Transverse colon (tissue), 4 donors: ENCODE measurements at regions not wholly inside any gene's neighbourhood (a gene's known extent, or its start where the extent isn't known, plus 50 kb on each side); places are given as distances from the start of the nearest gene placed in this dataset.

Source experiments
- DNase-seq: peaks from one replicate; pipeline ENCODE4 v3.0.0-alpha.2; 2019
- H3K27ac ChIP-seq, 4 donors: fragments of 200-600 bp; sonication (generic); 2 replicates each; pipeline ENCODE4 v1.5.1; 2016 to 2018; ENCODE audit warnings: inconsistent platforms in 4 of 4
- H3K27me3 ChIP-seq: fragments of 200-600 bp; sonication (generic); 2 replicates; pipeline ENCODE4 v1.5.1; 2017; ENCODE audit warnings: inconsistent platforms
- H3K36me3 ChIP-seq, 4 donors: fragments of 200-600 bp; sonication (generic); 2 replicates each; pipeline ENCODE4 v1.5.1; 2017 to 2019; ENCODE audit warnings: inconsistent platforms in 4 of 4
- H3K4me1 ChIP-seq, 4 donors: fragments of 200-600 bp; sonication (generic); 2 replicates each; pipeline ENCODE4 v1.5.1; 2017 to 2020; ENCODE audit warnings: inconsistent platforms in 4 of 4
- H3K4me3 ChIP-seq, 4 donors: fragments of 200-600 bp; sonication (generic); 1 replicate in 1 of 4; 2 replicates in 3 of 4; pipeline versions ENCODE4 v1.5.1 to v1.6.1; 2017 to 2019; ENCODE audit warnings: inconsistent platforms in 4 of 4
- H3K9me3 ChIP-seq, 2 donors: fragments of 200-600 bp; sonication (generic); 2 replicates each; pipeline ENCODE4 v1.5.1; 2017 to 2019; ENCODE audit warnings: inconsistent platforms in 2 of 2
- CTCF ChIP-seq, 5 experiments: fragments of 200-600 bp in 3 of 5; fragments of 450-650 bp in 2 of 5; sonication (generic) in 3 of 5; IDR thresholded peaks; 1 replicate in 2 of 5; 2 replicates in 3 of 5; pipeline ENCODE4 v1.5.1; 2016 to 2017; ENCODE audit warnings: antibody characterized with exemption in 5 of 5, inconsistent platforms in 3 of 5, mild to moderate bottlenecking in 2 of 5, moderate library complexity in 1 of 5
- EP300 ChIP-seq: sonication (generic); formaldehyde crosslinking; IDR thresholded peaks from one replicate; pipeline ENCODE4 v1.6.1; 2017; ENCODE audit warnings: antibody characterized with exemption, low read depth
- POLR2A ChIP-seq: fragments of 450-650 bp; IDR thresholded peaks from one replicate; pipeline ENCODE4 v1.6.1; 2016; ENCODE audit warnings: antibody characterized with exemption, mild to moderate bottlenecking, moderate library complexity
- POLR2AphosphoS5 ChIP-seq, 3 donors: sonication (generic); formaldehyde crosslinking; IDR thresholded peaks; one replicate each; pipeline ENCODE4 v1.6.1; 2016; ENCODE audit warnings: antibody characterized with exemption in 3 of 3
- WGBS, 2 donors: methylation state at CpG; one replicate each; pipeline ENCODE4 v1.1.5; 2018; ENCODE audit warnings: low coverage in 1 of 2; 5-methylcytosine and 5-hydroxymethylcytosine counted together
- in situ Hi-C, 4 donors: fragments of 200-750 bp; cut with MboI; loops; one replicate each; pipeline versions ENCODE4 v1.15.0 to v1.15.1; 2017; ENCODE audit warnings: low sequenced_read_pairs in 3 of 4, low pct_ligation_motif_present in 1 of 4, low pct_unique_long_range_greater_than_20kb in 1 of 4
- intact Hi-C: fragments of 100-400 bp; cut with DNase I; formaldehyde crosslinking; loops from one replicate; pipeline ENCODE4 v1.15.1; 2023; ENCODE audit warnings: low total_unique reads

- Histone ChIP-seq H3K4me3 (no peak overlapping the region), H3K36me3 (no peaks in the 10 kb centered on the region), H3K9me3 (no peaks in the 10 kb centered on the region), H3K4me1 (no peaks in the 10 kb centered on the region), H3K27me3 (no peaks in the 10 kb centered on the region), H3K27ac (no peak overlapping the region)
- intact Hi-C loops (no loop called here), in situ Hi-C loops (no loop called here)
- TF ChIP-seq POLR2AphosphoS5 (IDR thresholded peaks at IDR 0.05) (no peak), CTCF (IDR thresholded peaks at IDR 0.05) (no peak), POLR2A (no peak), EP300 (no peak)
- 38 to 59% methylated on average over 1 to 4 of the region's 4 CpGs for WGBS, 2 donors
- DNase-seq: peak; percentile 38
Measured at GRCh38 chr11:70650075-70650909, 252.0 kb downstream of the CTTN start.

GRCh38 chr11:70651031-70651430 lies 252.7 kb downstream of the CTTN start:
- H3K4me3 ChIP-seq: no peak overlapping the region
- H3K36me3 ChIP-seq: no peaks in the 10 kb centered on the region
- intact Hi-C loops (no loop called here), in situ Hi-C loops (no loop called here)
- no peaks in the 10 kb centered on the region for H3K4me1 ChIP-seq
- DNase-seq: no peak
- TF ChIP-seq CTCF (IDR thresholded peaks at IDR 0.05): no peak
- no peak for TF ChIP-seq EP300
- TF ChIP-seq POLR2A: no peak
- TF ChIP-seq POLR2AphosphoS5 (IDR thresholded peaks at IDR 0.05): no peak
- H3K9me3 ChIP-seq: no peaks in the 10 kb centered on the region
- H3K27me3 ChIP-seq: no peaks in the 10 kb centered on the region
- WGBS, 2 donors: 90% methylated on average over 7 of the region's 7 CpGs; no CpG with 5 or more reads in 1 of the 2 donors
- H3K27ac ChIP-seq: no peak overlapping the region

GRCh38 chr11:70654016-70654415 lies 255.7 kb downstream of the CTTN start:
- WGBS, 2 donors: 81 to 95% methylated on average over 7 to 8 of the region's 8 CpGs
- TF ChIP-seq CTCF (IDR thresholded peaks at IDR 0.05) (no peak), POLR2AphosphoS5 (IDR thresholded peaks at IDR 0.05) (no peak), POLR2A (no peak), EP300 (no peak)

GRCh38 chr11:70655816-70656215 lies 257.5 kb downstream of the CTTN start:
- Histone ChIP-seq H3K27ac (no peak overlapping the region), H3K4me1 (no peaks in the 10 kb centered on the region), H3K9me3 (no peaks in the 10 kb centered on the region), H3K27me3 (no peaks in the 10 kb centered on the region), H3K4me3 (no peak overlapping the region), H3K36me3 (no peaks in the 10 kb centered on the region)
- intact Hi-C loops: no loop called here
- TF ChIP-seq POLR2A: no peak
- no peak for TF ChIP-seq CTCF (IDR thresholded peaks at IDR 0.05)
- TF ChIP-seq POLR2AphosphoS5 (IDR thresholded peaks at IDR 0.05): no peak
- TF ChIP-seq EP300: no peak
- WGBS, 2 donors: 50 to 80% methylated on average over 1 to 8 of the region's 8 CpGs
- in situ Hi-C loops: no loop called here
- DNase-seq: no peak

More at GRCh38 chr11:70654016-70654415, 255.7 kb downstream of the CTTN start:
- in situ Hi-C loops: no loop called here
- Histone ChIP-seq H3K27ac (no peak overlapping the region), H3K9me3 (no peaks in the 10 kb centered on the region), H3K4me1 (no peaks in the 10 kb centered on the region), H3K36me3 (no peaks in the 10 kb centered on the region), H3K27me3 (no peaks in the 10 kb centered on the region), H3K4me3 (no peak overlapping the region)
- no peak for DNase-seq
- intact Hi-C loops: no loop called here
